NB4 (cell line): ENCODE measurements at regions not wholly inside any gene's neighbourhood (a gene's known extent, or its start where the extent isn't known, plus 50 kb on each side); places are given as distances from the start of the nearest gene placed in this dataset.
"Not testable (repeated sequence)": the region's sequence is repeated elsewhere in the genome, so short reads cannot be mapped to it uniquely, and the experiment has no call there.

Experiments
- DNase-seq: peaks from one replicate; pipeline ENCODE4 v3.0.0; 2010; ENCODE audit warnings: low read depth
- H3K4me3 ChIP-seq: one replicate; pipeline ENCODE4 v1.5.1; 2011; ENCODE audit warnings: mild to moderate bottlenecking, low read depth, low read length, moderate library complexity

GRCh38 chr16:18263046-18263445 is 73.5 kb downstream of the NPIPA8 start:
- not testable (repeated sequence) for H3K4me3 ChIP-seq, DNase-seq

- DNase-seq, H3K4me3 ChIP-seq: not testable (repeated sequence)
These were observed 74.7 kb downstream of the NPIPA8 start for GRCh38 chr16:18261848-18262247.

- DNase-seq, H3K4me3 ChIP-seq: not testable (repeated sequence)
These were observed 76.9 kb downstream of the NPIPA8 start for GRCh38 chr16:18259496-18260176.

- DNase-seq, H3K4me3 ChIP-seq: not testable (repeated sequence)
These were observed 83.6 kb downstream of the NPIPA8 start for GRCh38 chr16:18252943-18253342.

- H3K4me3 ChIP-seq, DNase-seq: not testable (repeated sequence)
These were observed 106.0 kb downstream of the NPIPA8 start for GRCh38 chr16:18230505-18230904.

DNA sequence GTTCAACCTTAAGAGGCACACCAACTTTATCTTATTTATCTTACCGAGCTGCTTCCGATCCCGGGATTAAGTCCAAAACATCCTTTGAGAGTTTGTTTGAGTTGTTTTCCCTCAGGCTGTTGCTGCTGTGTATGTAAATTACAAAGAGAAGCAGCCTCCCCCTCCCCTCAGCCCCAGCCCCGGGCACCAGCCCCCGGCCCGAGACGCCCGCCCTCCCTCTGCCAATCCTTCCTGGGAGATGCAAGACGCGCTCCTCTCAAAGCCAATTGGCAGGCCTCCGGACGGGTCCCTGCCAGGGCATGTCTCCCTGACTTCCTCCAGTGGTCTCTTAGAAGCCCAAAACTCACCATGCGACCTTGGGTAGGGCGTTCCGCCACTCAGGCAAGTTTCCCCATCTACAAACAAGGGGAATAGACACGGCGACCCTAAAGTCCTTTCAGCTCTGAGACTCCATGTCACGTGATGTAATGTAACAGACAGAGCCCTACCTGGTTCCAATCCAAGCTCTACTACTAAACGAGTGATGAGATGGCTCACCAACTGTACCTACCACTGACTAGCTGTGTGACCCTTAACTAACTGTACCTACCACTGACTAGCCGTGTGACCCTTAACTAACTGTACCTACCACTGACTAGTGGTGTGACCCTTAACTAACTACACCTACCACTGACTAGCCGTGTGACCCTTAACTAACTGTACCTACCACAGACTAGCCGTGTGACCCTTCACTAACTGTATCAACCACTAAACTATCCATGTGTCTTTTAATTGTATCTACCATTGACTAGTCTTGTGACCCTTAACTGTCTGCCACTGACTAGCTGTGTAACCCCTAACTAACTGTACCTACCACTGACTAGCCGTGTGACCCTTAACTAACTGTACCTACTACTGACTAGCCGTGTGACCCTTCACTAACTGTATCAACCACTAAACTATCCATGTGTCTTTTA is 114.2 kb downstream of the NPIPA8 start:
- DNase-seq, H3K4me3 ChIP-seq: not testable (repeated sequence)

- not testable (repeated sequence) for H3K4me3 ChIP-seq, DNase-seq
These were observed 118.8 kb downstream of the NPIPA8 start for GRCh38 chr16:18217741-18218140.

- not testable (repeated sequence) for DNase-seq, H3K4me3 ChIP-seq
These were observed 119.7 kb downstream of the NPIPA8 start for GRCh38 chr16:18216814-18217213.

DNA sequence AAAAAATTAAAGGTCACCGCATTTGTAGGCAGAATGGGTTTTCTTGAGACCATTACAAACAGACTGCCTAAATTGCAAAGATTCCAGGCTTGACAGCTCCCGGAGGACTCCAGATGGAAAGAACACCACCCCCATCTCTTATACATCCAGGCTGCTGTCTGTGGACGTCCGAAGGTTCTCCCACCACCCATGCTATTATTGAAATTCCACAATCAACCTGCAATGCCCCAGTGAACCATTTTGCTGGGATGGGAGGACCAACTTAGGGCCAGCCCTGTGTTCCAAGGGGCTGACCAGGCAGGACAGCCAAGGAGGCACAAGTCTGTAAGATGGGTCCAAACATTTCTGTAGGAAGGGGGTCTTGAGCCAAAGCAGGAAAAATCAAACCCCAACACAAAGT is 122.7 kb downstream of the NPIPA8 start:
- DNase-seq, H3K4me3 ChIP-seq: not testable (repeated sequence)

DNA sequence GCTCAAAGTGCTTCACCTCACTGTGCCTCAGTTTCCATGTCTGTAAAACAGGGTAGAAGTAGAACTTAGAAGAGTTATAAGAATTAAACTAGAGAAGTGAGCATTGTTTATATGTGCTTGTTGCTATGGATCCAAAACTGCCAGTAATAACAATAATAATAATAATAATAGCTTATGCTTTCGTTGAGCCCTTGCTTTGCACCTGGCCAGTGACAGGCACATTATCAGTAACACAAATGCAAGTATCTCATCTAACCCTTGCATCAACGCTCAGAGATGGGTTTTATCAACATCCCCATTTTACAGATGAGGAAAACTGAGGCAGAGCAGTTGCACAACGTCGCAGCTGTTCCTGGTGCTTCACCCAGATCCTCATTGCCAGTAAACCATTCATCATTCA is 125.0 kb downstream of the NPIPA8 start:
- DNase-seq, H3K4me3 ChIP-seq: not testable (repeated sequence)

DNA sequence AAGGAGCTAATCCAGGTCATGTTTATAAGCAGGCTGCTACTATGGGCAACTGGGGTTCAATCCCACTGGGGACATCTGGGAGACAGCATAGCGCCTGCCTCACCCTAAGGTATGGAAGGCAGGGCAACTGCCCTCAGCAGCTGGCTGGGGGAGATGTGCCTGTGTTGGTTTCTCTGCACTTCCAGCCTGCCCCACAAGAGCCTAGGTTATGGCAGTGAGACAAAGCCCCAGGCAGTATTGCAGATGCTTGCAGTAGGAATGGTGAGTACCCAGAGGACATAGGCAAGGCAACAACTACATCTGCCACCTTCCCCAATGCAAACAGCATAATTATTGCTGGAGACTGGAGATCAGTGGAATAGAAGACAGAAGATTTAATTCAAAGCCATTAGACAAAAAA is 131.8 kb downstream of the NPIPA8 start:
- not testable (repeated sequence) for H3K4me3 ChIP-seq

GRCh38 chr16:18204309-18204708 is 132.2 kb downstream of the NPIPA8 start:
- not testable (repeated sequence) for H3K4me3 ChIP-seq, DNase-seq

More for the DNA sequence above, 131.8 kb downstream of the NPIPA8 start:
- not testable (repeated sequence) for DNase-seq

DNA sequence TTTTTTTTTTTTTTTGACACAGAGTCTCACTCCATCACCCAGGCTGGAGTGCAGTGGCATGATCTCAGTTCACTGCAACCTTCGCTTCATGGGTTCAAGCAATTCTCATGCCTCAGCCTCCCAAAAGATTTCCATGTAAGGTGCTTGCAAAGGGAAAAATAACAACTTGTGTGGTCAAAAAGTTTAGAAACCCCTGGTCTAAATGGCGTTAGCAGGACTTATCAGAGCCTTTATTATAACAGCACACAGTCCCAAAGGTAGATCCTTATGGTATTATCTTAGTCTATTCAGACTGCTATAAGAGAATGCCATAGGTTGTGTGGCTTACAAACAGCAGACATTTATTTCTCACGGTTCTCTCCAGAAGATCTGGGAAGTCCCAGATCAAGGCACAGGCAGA is 135.0 kb downstream of the NPIPA8 start:
- DNase-seq, H3K4me3 ChIP-seq: not testable (repeated sequence)

- H3K4me3 ChIP-seq, DNase-seq: not testable (repeated sequence)
These were observed 144.1 kb downstream of the NPIPA8 start for GRCh38 chr16:18192389-18192788.

DNA sequence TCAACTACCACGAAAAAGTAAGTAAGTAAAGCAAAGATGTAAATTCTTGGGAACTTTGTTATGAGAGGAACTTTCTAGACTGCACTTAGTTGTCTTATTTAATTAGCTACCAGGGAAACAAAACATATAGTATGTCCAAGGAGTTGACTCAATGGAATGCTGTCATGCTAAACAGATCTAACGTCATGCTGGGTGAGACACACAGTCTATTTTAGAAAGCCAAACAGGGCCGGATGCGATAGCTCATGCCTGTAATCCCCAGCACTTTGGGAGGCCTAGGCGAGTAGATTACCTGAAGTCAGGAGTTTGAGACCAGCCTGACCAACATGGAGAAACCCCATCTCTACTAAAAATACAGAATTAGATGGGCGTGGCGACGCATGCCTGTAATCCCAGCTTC is 146.4 kb downstream of the NPIPA8 start:
- H3K4me3 ChIP-seq, DNase-seq: not testable (repeated sequence)

DNA sequence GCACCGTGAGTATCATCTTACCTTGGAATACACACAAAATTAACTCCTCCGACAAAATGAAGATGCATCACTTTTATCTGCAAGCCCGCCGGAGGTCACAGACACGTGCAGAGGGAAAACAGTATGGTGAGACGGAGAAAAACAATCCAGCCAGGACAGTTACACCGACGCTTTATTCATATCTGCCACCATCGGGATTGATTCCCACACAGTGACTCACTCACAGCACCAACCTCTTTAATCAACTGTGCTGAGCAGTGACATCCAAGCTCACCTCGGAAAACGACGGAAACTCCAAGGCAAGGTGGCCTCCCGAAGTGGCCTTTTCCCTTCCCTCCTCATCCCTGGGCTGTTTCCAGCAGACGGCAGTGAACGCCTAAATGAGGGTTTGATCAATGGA is 151.8 kb downstream of the NPIPA8 start:
- not testable (repeated sequence) for DNase-seq, H3K4me3 ChIP-seq

DNA sequence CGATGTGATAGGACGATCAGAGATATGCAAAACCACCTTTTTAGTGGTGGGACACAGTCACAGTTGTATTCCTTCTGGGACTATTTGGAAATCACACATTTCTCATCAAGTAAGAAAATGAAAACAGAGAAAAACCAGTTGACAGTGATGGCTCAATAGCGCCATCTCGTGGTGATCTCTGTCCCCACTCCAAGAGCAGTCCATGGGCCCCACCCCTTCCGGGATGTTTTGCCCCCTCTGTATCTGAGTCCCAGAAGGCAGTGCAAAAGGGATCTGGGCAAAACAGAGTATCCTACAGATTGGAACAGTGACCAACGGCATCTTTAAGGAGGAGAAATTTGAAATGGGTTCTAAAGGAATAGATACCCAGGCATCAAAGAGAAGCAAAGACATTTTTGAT is 155.5 kb downstream of the NPIPA8 start:
- H3K4me3 ChIP-seq, DNase-seq: not testable (repeated sequence)

DNA sequence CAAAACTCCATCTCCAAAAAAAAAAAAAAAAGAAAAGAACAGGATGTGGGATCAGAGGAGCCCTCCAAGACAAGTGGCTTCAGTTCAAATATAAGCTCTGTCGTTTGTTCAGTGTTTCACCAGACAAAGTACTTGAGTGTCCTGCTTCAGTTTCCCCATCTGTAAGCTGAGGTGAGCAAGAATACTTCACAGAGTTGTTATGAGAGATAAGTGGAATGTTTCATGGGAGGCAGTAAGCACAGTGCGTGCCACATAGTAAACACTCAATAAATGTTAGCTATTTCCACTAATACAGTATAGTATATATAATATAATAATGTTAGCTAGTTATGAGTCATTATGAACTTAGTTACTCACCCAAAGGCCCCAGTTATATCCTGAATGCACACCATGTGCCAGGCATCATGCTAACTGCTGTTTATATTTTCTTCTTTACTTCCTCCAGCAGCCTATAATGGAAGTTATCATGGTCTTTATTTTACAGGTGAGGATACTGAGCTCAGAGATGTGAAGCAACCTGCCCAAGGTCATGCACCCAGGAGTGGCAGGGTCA is 162.5 kb downstream of the NPIPA8 start:
- DNase-seq, H3K4me3 ChIP-seq: not testable (repeated sequence)

DNA sequence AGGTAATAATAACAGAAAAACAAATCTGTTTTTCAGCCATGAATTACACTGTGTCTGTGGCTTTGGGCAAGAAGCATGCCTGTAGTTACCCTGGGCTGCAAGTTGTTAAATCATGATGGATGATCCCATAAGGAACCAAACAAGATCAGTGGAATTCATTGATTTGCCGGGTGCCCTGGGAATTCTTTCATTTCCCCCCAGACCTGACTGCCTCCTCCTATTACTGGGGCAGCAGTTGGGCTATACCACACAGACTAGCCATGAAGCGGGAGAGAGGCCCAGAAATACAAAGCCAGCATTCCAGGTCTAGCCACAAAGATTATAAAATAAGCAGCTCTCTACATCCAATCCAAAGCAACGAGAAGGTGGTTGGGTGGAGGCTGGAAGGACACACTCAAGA is 174.2 kb downstream of the NPIPA8 start:
- not testable (repeated sequence) for H3K4me3 ChIP-seq, DNase-seq

DNA sequence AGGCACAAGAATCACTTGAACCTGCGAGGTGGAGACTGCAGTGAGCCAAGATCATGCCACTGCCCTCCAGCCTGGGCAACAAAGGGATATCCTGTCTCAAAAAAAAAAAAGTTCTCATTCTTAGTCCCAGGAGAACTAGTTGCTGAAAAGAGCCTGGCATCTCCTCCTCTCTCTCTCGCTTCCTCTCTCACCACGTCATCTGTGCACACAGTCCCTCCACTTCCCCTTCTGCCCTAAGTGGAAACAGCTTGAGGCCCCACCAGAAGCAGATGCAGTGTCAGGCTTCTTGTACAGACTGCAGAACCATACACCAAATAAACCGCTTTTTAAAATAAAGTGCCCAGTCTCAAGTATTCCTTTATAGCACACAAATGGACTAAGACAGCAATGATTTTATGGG is 175.3 kb downstream of the NPIPA8 start:
- H3K4me3 ChIP-seq, result not testable (repeated sequence)
- peak; percentile 1 for DNase-seq
